ENCODE measurements at regions not wholly inside any gene's neighbourhood (a gene's known extent, or its start where the extent isn't known, plus 50 kb on each side); places are given as distances from the start of the nearest gene placed in this dataset.

GRCh38 chr13:33394294-33394932 lies 108.9 kb upstream of the STARD13 start:
- H3K27me3 ChIP-seq (replicated peaks; ENCODE audit: insufficient read depth, low read length), result no peaks in the 10 kb centered on the region
- H3K36me3 ChIP-seq (replicated peaks; ENCODE audit: insufficient read depth, low read length), result no peaks in the 10 kb centered on the region
- H3K9ac ChIP-seq (ENCODE audit: low read length), result no peak overlapping the region
- no peaks in the 10 kb centered on the region for H3K9me2 ChIP-seq (replicated peaks; ENCODE audit: insufficient read depth, low read length)
- no peaks in the 10 kb centered on the region for H3K4me1 ChIP-seq (ENCODE audit: low read length)
- no peaks in the 10 kb centered on the region for H3K79me2 ChIP-seq (ENCODE audit: low read length)
- H3K4me3 ChIP-seq (ENCODE audit: low read length), result no peak overlapping the region
- H3K9me3 ChIP-seq (replicated peaks; ENCODE audit: insufficient read depth, low read length), result no peaks in the 10 kb centered on the region
- no peak overlapping the region for H3K4me2 ChIP-seq (ENCODE audit: low read depth, low read length)
- no peak overlapping the region for H3K27ac ChIP-seq (ENCODE audit: low read length)
- H4K20me1 ChIP-seq (ENCODE audit: insufficient read depth, low read length), result no peaks in the 10 kb centered on the region
- DNase-seq, result no peak
- no peaks in the 10 kb centered on the region for H3F3A ChIP-seq (ENCODE audit: insufficient read depth, low read length)
- no peak overlapping the region for H2AFZ ChIP-seq (ENCODE audit: low read length)
- TF ChIP-seq EZH2 (optimal IDR thresholded peaks at IDR 0.05; ENCODE audit: low read depth, low read length) (no peak), EZH2phosphoT487 (IDR thresholded peaks at IDR 0.05; ENCODE audit: low read length) (no peak), CTCF (IDR thresholded peaks at IDR 0.05; ENCODE audit: low read length) (no peak)

GRCh38 chr13:33401238-33401637 lies 115.7 kb upstream of the STARD13 start:
- Histone ChIP-seq H3K4me1 (ENCODE audit: low read length) (no peaks in the 10 kb centered on the region), H4K20me1 (ENCODE audit: insufficient read depth, low read length) (no peaks in the 10 kb centered on the region), H3K9me3 (replicated peaks; ENCODE audit: insufficient read depth, low read length) (no peaks in the 10 kb centered on the region), H2AFZ (ENCODE audit: low read length) (no peak overlapping the region), H3K27me3 (replicated peaks; ENCODE audit: insufficient read depth, low read length) (no peaks in the 10 kb centered on the region), H3K9ac (ENCODE audit: low read length) (no peak overlapping the region), H3K9me2 (replicated peaks; ENCODE audit: insufficient read depth, low read length) (no peaks in the 10 kb centered on the region), H3K36me3 (replicated peaks; ENCODE audit: insufficient read depth, low read length) (no peaks in the 10 kb centered on the region), H3K27ac (ENCODE audit: low read length) (no peak overlapping the region), H3F3A (ENCODE audit: insufficient read depth, low read length) (no peaks in the 10 kb centered on the region), H3K4me3 (ENCODE audit: low read length) (no peak overlapping the region), H3K79me2 (ENCODE audit: low read length) (no peaks in the 10 kb centered on the region), H3K4me2 (ENCODE audit: low read depth, low read length) (no peak overlapping the region)
- no peak for DNase-seq
- TF ChIP-seq CTCF (IDR thresholded peaks at IDR 0.05; ENCODE audit: low read length) (no peak), EZH2 (optimal IDR thresholded peaks at IDR 0.05; ENCODE audit: low read depth, low read length) (no peak), EZH2phosphoT487 (IDR thresholded peaks at IDR 0.05; ENCODE audit: low read length) (no peak)

GRCh38 chr13:33402975-33403374 lies 117.4 kb upstream of the STARD13 start:
- Histone ChIP-seq H3K9me3 (replicated peaks; ENCODE audit: insufficient read depth, low read length) (no peaks in the 10 kb centered on the region), H3K79me2 (ENCODE audit: low read length) (no peaks in the 10 kb centered on the region), H4K20me1 (ENCODE audit: insufficient read depth, low read length) (no peaks in the 10 kb centered on the region), H3F3A (ENCODE audit: insufficient read depth, low read length) (no peaks in the 10 kb centered on the region), H3K27ac (ENCODE audit: low read length) (no peak overlapping the region), H3K27me3 (replicated peaks; ENCODE audit: insufficient read depth, low read length) (no peaks in the 10 kb centered on the region), H3K9me2 (replicated peaks; ENCODE audit: insufficient read depth, low read length) (no peaks in the 10 kb centered on the region), H3K36me3 (replicated peaks; ENCODE audit: insufficient read depth, low read length) (no peaks in the 10 kb centered on the region), H3K9ac (ENCODE audit: low read length) (no peak overlapping the region), H3K4me1 (ENCODE audit: low read length) (no peaks in the 10 kb centered on the region), H3K4me3 (ENCODE audit: low read length) (no peak overlapping the region), H2AFZ (ENCODE audit: low read length) (no peak overlapping the region), H3K4me2 (ENCODE audit: low read depth, low read length) (no peak overlapping the region)
- DNase-seq, result no peak
- TF ChIP-seq EZH2phosphoT487 (IDR thresholded peaks at IDR 0.05; ENCODE audit: low read length), result no peak
- TF ChIP-seq CTCF (IDR thresholded peaks at IDR 0.05; ENCODE audit: low read length), result no peak
- no peak for TF ChIP-seq EZH2 (optimal IDR thresholded peaks at IDR 0.05; ENCODE audit: low read depth, low read length)
